GM12878 (cell line): ENCODE measurements at regions not wholly inside any gene's neighbourhood (a gene's known extent, or its start where the extent isn't known, plus 50 kb on each side); places are given as distances from the start of the nearest gene placed in this dataset.
"Not testable (repeated sequence)": the region's sequence is repeated elsewhere in the genome, so short reads cannot be mapped to it uniquely, and the experiment has no call there.

Experiments used
- BACH1 ChIP-seq: fragments of 450-650 bp; IDR thresholded peaks from 2 replicates; pipeline ENCODE4 v1.6.1; 2017; ENCODE audit warnings: mild to moderate bottlenecking, borderline replicate concordance
- CTCF ChIP-seq, 3 experiments: IDR thresholded peaks in 2 of 3; conservative IDR thresholded peaks in 1 of 3; 2 replicates each; pipeline ENCODE4 v1.5.1; 2011; ENCODE audit warnings: low read depth in 3 of 3, low read length in 3 of 3, mild to moderate bottlenecking in 3 of 3, control low read depth in 2 of 3, moderate library complexity in 2 of 3, inconsistent platforms in 1 of 3, mixed read lengths in 1 of 3; ENCODE audit not compliant: control insufficient read depth in 2 of 3, insufficient read depth in 1 of 3; ENCODE audit errors: extremely low read depth in 1 of 3
- EGR1 ChIP-seq, 2 experiments: IDR thresholded peaks; 1 replicate in 1 of 2; 2 replicates in 1 of 2; pipeline ENCODE4 v1.6.1; 2011 to 2012; ENCODE audit warnings: low read depth in 2 of 2, low read length in 2 of 2, borderline replicate concordance in 1 of 2, mild to moderate bottlenecking in 1 of 2, moderate library complexity in 1 of 2
- HDGF ChIP-seq: fragments of 450-650 bp; IDR thresholded peaks from 2 replicates; pipeline ENCODE4 v1.6.1; 2016; ENCODE audit warnings: antibody characterized with exemption
- KDM1A ChIP-seq: fragments of 200-600 bp; sonication (generic); IDR thresholded peaks from 2 replicates; pipeline ENCODE4 v1.6.1; 2016; ENCODE audit warnings: borderline replicate concordance
- POLR2A ChIP-seq: IDR thresholded peaks from 2 replicates; pipeline ENCODE4 v1.6.1; 2011; ENCODE audit warnings: low read depth, mild to moderate bottlenecking, low read length
- POU2F2 ChIP-seq: IDR thresholded peaks from 3 replicates; pipeline ENCODE4 v1.6.1; 2011; ENCODE audit warnings: low read depth, mild to moderate bottlenecking, low read length, borderline replicate concordance
- RAD21 ChIP-seq: IDR thresholded peaks from 2 replicates; pipeline ENCODE4 v1.6.1; 2011; ENCODE audit warnings: mild to moderate bottlenecking, low read depth, low read length, moderate library complexity; ENCODE audit not compliant: insufficient read depth
- ZNF687 ChIP-seq: fragments of 450-650 bp; IDR thresholded peaks from 2 replicates; pipeline ENCODE4 v1.6.1; 2017; ENCODE audit warnings: mild to moderate bottlenecking, moderate library complexity

DNA sequence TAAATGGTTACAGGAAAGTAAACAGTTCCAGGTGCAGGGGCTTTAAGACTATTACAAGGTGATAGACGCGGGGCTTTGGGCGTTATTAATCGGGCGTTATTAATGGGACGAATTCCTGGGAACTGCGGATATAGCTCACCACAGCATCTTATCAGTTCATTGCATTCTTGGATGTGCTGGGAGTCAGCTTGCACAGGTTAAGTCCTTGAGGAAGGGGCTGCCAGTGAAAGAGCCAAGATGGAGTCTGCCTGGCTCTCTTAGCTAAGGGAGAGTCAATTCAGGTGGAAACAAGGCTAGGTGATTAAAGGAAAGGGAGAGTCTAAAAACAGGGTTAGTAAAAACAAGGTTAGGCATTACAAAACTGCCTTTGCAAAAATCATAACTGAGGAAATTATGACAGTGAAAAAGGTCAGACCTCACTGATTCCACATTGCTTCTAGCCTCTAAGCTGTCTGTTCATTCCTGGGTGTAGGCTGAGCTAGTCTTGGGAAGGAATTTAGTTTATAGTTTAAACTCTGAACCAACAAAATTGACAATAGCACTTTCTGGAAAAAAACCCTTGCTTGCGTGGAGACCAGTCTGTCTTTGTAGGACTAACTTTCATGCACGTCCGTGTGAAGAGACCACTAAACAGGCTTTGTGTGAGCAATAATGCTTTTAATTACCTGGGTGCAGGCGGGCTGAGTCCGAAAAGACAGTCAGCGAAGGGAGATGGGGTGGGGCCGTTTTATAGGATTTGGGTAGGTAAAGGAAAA lies 85.1 kb upstream of the MSH6 start:
- not testable (repeated sequence) for TF ChIP-seq CTCF (IDR thresholded peaks at IDR 0.05 in 2 of 3, conservative IDR thresholded peaks at IDR 0.05 in 1 of 3; ENCODE audit: control insufficient read depth in 2 of 3, extremely low read depth in 1 of 3, insufficient read depth in 1 of 3, low read depth in 3 of 3, low read length in 3 of 3); RAD21; EGR1 (IDR thresholded peaks at IDR 0.05; ENCODE audit: borderline replicate concordance in 1 of 2, low read depth in 2 of 2, low read length in 2 of 2); POLR2A; ZNF687; KDM1A; POU2F2; HDGF; BACH1
